HG03354 (cell line): ENCODE measurements at regions not wholly inside any gene's neighbourhood (a gene's known extent, or its start where the extent isn't known, plus 50 kb on each side); places are given as distances from the start of the nearest gene placed in this dataset.

ENCODE experiments used
- ATAC-seq: cut with Tn5 transposase; IDR thresholded peaks from one replicate; pipeline ENCODE4 v1.9.1; 2021; ENCODE audit warnings: mild to moderate bottlenecking; ENCODE audit not compliant: unreplicated experiment, poor library complexity, severe bottlenecking

GRCh38 chr22:49322861-49323622 is 504.6 kb downstream of the BRD1 start:
- no peak for ATAC-seq

- ATAC-seq = no peak
These were observed 505.4 kb downstream of the BRD1 start for GRCh38 chr22:49322231-49322630.

GRCh38 chr22:49321477-49322055 is 506.1 kb downstream of the BRD1 start:
- no peak for ATAC-seq

- no peak for ATAC-seq
These were observed 506.8 kb downstream of the BRD1 start for GRCh38 chr22:49320714-49321476.

- no peak for ATAC-seq
These were observed 510.3 kb downstream of the BRD1 start for GRCh38 chr22:49317369-49317768.

GRCh38 chr22:49312601-49313000 is 515.1 kb downstream of the BRD1 start:
- no peak for ATAC-seq

- ATAC-seq = no peak
These were observed 517.3 kb downstream of the BRD1 start for GRCh38 chr22:49310354-49310753.

GRCh38 chr22:49308300-49308699 is 519.4 kb downstream of the BRD1 start:
- ATAC-seq = no peak

GRCh38 chr22:49307870-49308269 is 519.8 kb downstream of the BRD1 start:
- no peak for ATAC-seq

GRCh38 chr22:49307481-49307830 is 520.2 kb downstream of the BRD1 start:
- ATAC-seq = no peak

- ATAC-seq = no peak
These were observed 520.8 kb downstream of the BRD1 start for GRCh38 chr22:49306632-49307480.

GRCh38 chr22:49305966-49306631 is 521.6 kb downstream of the BRD1 start:
- ATAC-seq = no peak

GRCh38 chr22:49305214-49305965 is 522.3 kb downstream of the BRD1 start:
- ATAC-seq = no peak

GRCh38 chr22:49303781-49304461 is 523.8 kb downstream of the BRD1 start:
- ATAC-seq = no peak

- ATAC-seq = no peak
These were observed 524.5 kb downstream of the BRD1 start for GRCh38 chr22:49303061-49303735.

GRCh38 chr22:49302530-49302929 is 525.1 kb downstream of the BRD1 start:
- ATAC-seq = no peak

- no peak for ATAC-seq
These were observed 525.6 kb downstream of the BRD1 start for GRCh38 chr22:49302150-49302460.
